ENCODE measurements at regions not wholly inside any gene's neighbourhood (a gene's known extent, or its start where the extent isn't known, plus 50 kb on each side); places are given as distances from the start of the nearest gene placed in this dataset.
"Not testable (repeated sequence)": the region's sequence is repeated elsewhere in the genome, so short reads cannot be mapped to it uniquely, and the experiment has no call there.

- DNase-seq (ENCODE audit: insufficient read length, low spot score) (no peak), FAIRE-seq (no peak)
- no peak for TF ChIP-seq CTCF (IDR thresholded peaks at IDR 0.05; ENCODE audit: insufficient read depth, missing control alignments)
These were observed 288.3 kb upstream of the AMIGO2 start for GRCh38 chr12:47367912-47368537.

- DNase-seq (ENCODE audit: insufficient read length, low spot score), result no peak
- no peak for TF ChIP-seq CTCF (IDR thresholded peaks at IDR 0.05; ENCODE audit: insufficient read depth, missing control alignments)
- no peak for FAIRE-seq
These were observed 286.8 kb upstream of the AMIGO2 start for GRCh38 chr12:47366579-47366978.

- no peak for TF ChIP-seq CTCF (IDR thresholded peaks at IDR 0.05; ENCODE audit: insufficient read depth, missing control alignments)
- DNase-seq (ENCODE audit: insufficient read length, low spot score) (no peak), FAIRE-seq (no peak)
These were observed 286.4 kb upstream of the AMIGO2 start for GRCh38 chr12:47366157-47366556.

- FAIRE-seq; DNase-seq (ENCODE audit: insufficient read length, low spot score): not testable (repeated sequence)
These were observed 285.8 kb upstream of the AMIGO2 start for GRCh38 chr12:47365443-47366076.

- TF ChIP-seq CTCF (IDR thresholded peaks at IDR 0.05; ENCODE audit: insufficient read depth, missing control alignments), result no peak
- FAIRE-seq (no peak), DNase-seq (ENCODE audit: insufficient read length, low spot score) (no peak)
These were observed 284.5 kb upstream of the AMIGO2 start for GRCh38 chr12:47364261-47364660.

- DNase-seq (ENCODE audit: insufficient read length, low spot score), result no peak
- TF ChIP-seq CTCF (IDR thresholded peaks at IDR 0.05; ENCODE audit: insufficient read depth, missing control alignments), result no peak
- no peak for FAIRE-seq
These were observed 282.5 kb upstream of the AMIGO2 start for GRCh38 chr12:47362126-47362705.

GRCh38 chr12:47361389-47362021 lies 281.7 kb upstream of the AMIGO2 start:
- FAIRE-seq (no peak), DNase-seq (ENCODE audit: insufficient read length, low spot score) (no peak)
- TF ChIP-seq CTCF (IDR thresholded peaks at IDR 0.05; ENCODE audit: insufficient read depth, missing control alignments), result no peak

All from D721Med (cell line).